ENCODE measurements at regions not wholly inside any gene's neighbourhood (a gene's known extent, or its start where the extent isn't known, plus 50 kb on each side); places are given as distances from the start of the nearest gene placed in this dataset.

- no peak for TF ChIP-seq IRF2 (CRISPR knock-in tag; IDR thresholded peaks at IDR 0.05; ENCODE audit: borderline replicate concordance, low read depth)
- no peak for TF ChIP-seq CTCF (IDR thresholded peaks at IDR 0.05)
- TF ChIP-seq ZNF263 (CRISPR knock-in tag; IDR thresholded peaks at IDR 0.05; ENCODE audit: low read depth), result no peak
- TF ChIP-seq E2F1 (CRISPR knock-in tag; IDR thresholded peaks at IDR 0.05), result no peak
- no peak for TF ChIP-seq ZNF138 (CRISPR knock-in tag; conservative IDR thresholded peaks at IDR 0.05)
- TF ChIP-seq E2F4 (CRISPR knock-in tag; IDR thresholded peaks at IDR 0.05; ENCODE audit: borderline replicate concordance, low read depth), result no peak
- TF ChIP-seq GTF2I (CRISPR knock-in tag; conservative IDR thresholded peaks at IDR 0.05), result no peak
Observed at GRCh38 chr3:180529778-180530177, 72.2 kb upstream of the TTC14 start.

Data from WTC11 (cell line).